HG02938 (cell line): ENCODE measurements at regions not wholly inside any gene's neighbourhood (a gene's known extent, or its start where the extent isn't known, plus 50 kb on each side); places are given as distances from the start of the nearest gene placed in this dataset.

Experiments used
- ATAC-seq: cut with Tn5 transposase; IDR thresholded peaks from one replicate; pipeline ENCODE4 v1.9.1; 2021; ENCODE audit warnings: mild to moderate bottlenecking, moderate library complexity; ENCODE audit not compliant: unreplicated experiment

DNA sequence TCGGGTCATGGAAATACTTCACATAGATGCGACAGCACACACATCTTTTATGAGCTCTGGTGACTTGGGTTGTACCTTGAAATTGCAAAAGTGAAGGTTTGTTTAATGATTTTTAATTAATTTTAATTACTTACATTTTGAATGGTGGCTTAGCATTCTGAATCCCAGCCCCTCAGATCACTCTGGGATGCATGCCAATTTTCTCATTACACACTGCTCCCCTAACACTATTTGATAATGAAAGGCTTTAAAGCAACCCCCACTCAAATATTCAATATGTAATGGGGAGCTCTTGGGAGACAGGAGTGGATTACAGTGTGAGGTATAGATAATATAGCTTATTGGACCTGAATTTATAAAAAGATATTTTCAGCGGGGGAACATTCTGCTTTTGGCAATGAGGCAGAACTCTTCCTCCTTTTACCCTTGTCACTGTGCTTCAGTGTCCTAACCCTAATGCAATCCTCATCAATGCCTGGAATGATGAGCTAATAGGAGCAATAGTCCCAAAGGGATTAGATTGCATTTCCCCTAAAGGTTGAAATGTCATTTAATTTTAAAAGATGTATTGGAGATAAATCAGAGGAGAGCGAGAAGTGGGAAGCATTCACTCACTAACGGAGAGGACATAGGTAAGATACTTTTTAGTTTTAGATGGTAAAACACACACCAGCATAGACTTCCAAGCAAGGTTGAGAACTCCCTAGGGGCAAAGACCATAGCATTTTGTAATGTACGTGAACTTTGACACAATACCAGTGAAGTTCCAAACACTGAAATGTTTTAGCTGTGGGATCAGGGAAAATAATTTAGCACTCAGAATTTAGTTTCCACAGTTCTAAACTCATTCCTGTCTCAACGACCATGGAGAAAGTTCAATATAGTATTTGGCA lies 384.1 kb upstream of the PLXNA2 start:
- no peak for ATAC-seq

DNA sequence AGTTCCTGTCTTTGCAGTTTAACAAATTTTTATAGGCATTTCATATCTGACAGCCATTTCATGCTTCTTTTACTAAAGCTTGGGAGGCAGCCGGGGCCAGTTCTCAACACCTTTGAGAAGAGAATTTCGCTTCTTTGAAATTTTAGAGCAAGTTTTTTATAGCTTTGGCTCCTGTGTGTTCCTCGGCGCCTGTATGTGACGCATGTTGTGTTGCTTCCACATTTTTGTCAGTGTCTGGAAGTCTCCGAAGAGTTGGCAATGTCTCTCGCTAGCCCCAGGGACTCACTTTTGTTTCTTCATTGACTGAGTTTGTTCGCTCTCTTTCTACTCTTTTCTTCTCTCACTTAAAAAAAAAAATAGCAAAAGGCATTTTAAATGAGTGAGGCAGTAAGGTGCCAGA lies 386.9 kb upstream of the PLXNA2 start:
- ATAC-seq = no peak

DNA sequence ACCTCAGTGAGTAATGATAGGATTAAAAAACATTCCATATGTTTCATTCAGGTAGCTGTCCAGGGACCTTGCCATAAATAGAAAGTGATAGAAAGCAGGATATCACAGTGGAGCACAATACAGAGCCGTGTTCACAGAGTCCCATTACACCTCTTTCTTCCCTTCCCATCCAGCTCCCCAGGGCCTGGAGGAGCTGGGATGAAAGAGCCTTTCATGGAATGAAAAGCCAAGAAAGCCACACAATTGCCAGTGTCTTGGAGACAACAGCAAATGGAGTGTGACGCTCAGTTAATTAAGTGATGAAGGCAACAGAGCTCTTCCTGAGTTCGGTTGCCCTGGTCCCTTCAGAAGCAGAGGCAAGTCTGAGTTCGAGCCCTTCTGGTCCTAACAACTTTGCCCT lies 387.3 kb upstream of the PLXNA2 start:
- ATAC-seq = no peak

DNA sequence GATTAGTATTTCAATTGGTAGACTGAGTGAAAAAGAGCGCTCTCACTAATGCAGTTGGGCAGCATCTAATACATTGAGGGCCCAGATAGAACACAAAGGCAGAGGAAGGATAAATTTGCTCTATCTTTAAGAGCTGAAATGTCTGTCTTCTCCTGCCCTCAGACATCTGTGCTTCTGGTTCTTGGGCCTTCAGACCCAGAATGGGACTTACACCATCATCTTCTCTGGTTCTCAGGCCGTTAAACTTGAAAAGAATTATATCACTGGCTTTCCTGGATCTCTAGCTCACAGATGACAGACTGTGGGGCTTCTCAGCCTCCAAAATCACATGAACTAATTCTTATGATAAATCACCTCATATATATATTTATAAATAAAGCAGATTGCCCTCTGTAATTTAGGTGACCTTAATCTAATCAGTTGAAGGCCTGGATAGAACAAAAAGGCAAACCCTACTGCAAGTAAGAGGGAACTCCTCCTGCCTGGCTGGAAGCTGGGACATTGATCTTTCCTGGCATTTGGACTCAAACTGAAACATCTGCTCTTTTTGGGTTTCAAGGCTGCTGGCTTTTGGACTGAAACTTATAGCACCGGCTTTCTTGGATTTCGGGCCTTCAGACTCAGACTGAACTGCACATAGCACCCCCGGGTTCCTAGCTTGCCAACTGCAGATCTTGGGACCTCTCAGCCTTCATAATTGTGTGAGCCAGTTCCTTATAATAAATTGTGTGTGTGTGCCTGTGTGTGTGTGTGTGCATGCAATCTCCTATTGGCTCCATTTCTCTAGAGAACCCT lies 390.4 kb upstream of the PLXNA2 start:
- ATAC-seq = no peak

DNA sequence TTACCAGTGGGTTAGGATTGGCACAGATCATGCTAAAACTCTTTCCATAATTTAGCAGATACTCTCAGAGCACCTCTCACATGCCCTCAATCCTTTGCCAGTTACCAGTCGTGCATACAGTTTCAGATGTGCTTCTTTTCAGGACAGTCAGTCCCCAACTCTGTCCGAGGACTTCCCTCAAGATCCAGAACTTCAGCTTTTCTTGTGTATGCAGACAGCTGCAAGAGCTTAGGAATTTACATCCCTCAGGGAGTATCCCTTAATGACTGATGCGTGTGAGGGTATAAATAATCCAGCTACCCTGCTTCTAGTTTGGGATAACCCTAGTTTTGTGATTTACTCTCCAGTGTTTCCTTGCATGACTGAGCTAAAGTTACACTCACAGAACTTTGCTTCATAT lies 393.0 kb upstream of the PLXNA2 start:
- ATAC-seq = no peak

DNA sequence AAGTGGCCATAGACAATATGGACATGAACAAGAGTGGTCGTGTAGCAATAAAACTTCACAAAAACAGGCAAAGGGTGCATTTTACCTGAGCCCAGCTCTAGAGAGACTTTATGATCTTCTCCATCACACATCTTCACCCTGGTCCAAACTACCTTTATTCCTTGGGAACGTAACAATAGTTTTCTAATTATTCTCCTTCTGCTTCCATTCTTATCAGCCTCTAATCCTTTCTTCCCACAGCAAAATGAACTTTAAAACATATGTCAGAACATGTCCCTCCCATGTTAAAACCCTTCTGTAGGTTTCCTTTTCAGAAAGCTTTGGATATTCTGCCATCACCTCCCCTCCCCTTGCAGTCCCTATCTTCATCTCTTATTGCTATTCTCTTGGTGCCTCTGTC lies 395.2 kb upstream of the PLXNA2 start:
- ATAC-seq = no peak

DNA sequence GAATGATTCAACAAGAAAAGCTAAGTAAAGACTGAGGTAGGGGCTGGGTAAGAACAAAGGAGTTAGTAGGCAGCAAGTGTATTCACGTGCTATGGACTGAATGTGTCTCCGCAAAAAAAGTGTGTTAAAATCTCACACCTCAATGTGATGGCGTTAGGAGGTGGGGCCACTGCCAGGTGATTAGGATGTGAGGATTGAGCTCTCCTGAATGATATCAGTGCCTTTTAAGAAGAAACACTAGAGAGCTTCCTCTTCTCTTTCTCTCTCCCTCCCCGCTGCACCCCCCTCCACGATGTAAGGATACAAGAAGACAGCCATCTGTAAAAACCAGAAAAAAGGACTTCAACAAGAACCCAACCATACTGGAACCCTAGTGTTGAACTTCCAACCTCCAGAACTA lies 396.1 kb upstream of the PLXNA2 start:
- no peak for ATAC-seq

DNA sequence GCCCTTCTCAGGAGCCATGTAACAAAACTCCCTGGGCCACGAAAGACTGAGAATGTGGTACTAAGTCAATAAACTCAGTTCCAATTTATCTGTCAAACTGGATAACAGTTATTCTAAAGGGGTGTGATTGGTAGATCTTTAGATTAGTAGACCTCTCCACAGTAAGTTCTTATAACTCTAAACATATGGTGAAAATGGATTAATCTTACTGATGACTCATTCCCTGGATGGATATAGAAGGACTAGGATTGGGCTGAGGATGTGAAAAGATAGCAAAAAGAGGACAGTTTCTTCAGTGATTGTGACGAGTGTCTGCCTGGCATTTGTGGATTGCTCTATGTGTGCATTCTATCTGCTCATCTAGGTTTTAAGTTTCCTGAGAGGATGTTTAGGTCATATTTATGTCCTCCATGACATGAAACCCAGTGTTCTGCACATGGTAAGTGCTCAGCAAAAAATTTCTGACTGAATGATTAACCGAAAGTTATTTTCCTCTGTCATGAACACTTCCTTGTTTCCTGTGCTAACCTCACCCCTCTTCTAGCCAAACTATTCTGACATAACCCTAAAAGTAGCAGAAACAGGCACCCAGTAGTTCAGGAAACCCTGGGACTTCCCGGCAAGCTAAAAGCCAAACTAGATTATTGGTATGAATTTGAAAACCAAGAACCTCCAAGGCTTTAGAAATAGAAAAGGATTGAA lies 397.5 kb upstream of the PLXNA2 start:
- ATAC-seq = no peak

DNA sequence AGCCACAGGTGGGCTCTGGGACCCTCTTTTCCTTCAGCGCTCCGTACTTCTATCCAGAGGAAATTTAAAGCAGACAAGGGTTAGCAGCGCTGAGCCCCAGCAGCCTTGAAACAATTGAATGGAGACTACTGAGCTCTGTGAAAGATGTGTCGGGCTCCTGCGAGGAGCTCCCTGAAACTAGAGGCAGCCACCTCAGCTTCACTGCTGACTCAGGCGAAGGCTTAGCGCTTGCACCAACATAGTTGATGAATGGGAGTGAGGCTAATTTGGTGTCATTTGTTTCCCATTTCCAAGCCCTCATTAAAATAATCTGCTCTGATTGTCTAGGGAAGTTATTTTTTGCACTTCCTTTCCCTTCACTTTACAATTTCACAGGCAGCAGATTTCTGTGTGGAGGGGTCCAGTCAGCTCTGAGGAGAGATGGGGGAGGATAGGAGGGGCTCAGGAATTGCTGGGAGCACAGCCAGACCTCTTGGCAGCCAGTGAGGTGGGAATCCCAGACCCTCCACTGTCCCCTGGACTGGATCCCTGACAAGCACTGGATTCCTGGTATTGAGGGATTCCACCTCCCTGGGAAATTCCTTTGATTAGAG lies 398.9 kb upstream of the PLXNA2 start:
- ATAC-seq = no peak

DNA sequence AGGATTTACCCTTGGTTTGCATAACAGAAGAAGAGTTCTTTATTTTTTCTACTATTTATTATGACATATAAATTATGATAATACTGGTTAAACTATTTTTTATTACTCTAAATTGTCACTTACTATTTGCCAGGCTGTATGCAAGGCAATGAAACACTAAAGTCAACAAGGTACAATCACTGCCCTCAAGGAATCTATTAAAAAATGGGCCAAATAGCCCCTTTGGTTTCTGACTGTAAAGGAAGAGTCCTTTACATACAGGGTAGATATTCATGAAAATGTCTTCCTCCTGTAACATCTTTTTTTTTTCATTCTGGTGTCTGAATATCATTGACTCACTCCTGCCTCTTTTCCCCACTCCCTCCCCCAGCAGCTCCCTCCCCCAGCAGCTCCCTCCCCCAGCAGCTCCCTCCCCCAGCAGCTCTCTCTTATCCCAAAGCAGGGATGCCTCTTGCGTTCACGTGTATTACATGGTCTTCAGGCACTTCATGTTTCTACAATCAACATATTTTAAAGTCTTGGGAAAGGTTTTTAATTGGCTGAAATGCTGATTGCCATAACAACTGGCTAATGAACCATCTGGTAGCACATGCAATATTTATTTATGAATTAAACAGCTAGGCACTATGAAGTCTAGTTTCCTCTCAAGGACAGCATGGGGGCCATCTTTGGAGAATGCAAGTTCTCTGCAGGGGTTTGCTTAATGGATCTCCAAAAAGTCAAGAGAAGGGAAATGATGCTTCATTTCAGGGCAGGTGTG lies 400.4 kb upstream of the PLXNA2 start:
- no peak for ATAC-seq

DNA sequence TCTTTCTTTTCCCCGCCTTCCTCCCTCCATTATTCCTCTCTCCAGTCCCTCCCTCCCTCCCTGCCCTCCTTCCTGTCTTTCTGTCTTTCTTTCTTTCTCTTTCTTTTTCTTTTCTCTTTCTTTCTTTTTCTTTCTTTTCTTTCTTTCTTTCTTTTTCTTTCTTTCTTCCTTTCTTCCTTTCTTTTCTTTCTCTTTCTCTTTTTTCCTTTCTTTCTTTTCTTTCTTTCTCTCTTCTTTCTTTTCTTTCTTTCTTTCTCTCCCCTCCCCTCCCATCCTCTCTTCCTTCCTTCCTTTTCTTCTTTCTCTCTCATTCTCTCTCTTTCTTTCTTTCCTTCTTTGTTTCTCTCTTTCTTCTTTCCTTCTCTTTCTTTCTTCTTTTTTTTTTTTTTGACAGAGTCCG lies 402.2 kb upstream of the PLXNA2 start:
- no peak for ATAC-seq

DNA sequence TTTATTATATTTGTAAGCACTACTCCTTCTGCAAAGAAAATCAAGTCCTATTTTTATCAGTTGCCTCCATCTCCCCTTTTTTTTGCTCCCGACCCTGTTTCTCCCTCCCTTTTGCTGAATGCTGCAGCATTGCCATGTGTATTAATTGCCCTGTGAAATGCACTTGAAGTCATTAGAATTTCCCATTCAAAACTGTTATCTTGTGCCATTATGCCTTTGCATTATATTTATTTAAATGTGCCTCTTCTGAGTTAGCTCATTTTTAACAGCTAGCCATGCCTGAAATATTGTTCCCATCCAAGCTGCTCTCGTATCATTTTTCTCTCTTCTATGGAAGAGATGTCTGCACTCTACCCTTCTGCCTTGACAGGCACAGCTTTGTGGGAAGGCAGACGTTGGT lies 404.0 kb upstream of the PLXNA2 start:
- no peak for ATAC-seq

DNA sequence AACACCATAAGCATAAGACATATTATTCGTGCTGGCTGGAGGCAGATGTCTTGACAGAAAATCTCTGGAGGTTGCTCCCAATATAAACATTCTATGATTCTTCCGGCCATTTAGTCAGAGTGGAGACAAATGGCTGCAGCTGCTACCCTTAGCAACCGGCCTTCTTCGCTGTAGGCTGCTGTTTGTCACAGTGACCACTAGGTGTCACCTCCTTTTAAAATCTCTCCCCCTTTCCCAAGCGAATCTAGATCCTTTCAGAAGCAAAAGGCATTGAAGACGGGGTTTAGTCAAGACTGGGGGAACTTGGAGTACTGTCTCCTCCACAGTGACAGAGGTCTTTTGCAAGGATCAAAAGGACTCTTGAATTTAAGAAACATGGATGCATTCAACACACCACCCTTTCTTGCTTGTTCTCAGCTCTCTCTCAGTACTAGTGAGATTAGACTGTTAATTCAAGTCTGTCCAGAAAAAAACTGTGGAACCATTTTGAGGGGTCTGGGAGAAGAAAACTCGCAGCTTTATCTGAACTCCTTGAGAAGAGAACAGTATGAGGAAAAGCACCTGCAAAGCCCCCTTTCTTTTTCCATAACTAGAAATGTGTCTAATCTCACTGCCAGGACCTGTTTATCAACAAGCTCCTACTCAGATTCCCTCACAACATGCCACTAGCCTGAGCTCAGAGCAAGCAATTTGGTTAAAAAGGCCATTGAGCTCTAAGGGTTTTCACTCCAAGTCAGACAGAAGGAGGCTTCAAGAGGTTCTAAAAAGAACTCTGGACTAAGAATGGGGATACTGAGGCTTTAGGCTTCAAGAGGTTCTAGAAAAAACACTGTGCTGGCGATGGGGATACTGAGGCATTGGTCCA lies 408.3 kb upstream of the PLXNA2 start:
- ATAC-seq = peak; percentile 86

DNA sequence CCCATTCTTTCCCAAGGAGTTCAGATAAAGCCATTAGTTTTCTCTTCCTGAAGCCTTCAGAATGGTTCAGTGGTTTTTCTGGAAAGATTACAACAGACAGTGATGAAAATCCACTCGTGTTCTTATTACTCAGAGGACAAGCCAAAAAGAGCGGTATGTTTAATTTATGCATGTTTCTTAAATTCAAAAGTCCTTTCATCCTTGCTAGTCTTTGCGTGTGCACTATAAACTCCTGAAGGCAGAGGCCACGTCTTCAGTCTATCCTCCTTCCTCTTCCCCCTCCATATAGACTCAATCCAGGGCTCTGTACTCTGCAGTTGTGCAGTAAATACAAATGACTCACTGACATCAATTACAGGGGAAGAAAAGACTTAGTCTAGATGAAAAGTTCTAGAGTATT lies 409.2 kb upstream of the PLXNA2 start:
- ATAC-seq = no peak

DNA sequence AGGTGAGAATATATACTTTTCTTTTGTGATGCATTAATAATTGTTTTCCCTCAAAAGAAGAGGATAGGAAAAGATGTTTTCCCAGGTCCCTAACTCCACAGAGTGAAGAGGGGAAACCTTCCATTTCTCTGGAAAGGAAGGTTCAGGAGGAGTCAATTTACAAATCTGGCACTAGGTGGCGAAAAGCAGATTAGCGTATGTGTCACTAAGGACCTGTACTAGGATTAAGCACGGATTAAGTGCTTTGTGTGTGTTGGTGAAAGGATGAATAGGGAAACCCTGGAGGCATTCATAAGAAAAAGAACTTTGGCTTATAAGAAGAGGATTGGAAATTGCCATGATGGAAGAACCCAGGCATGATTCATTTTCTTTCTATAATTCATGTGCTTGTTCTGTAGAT lies 410.1 kb upstream of the PLXNA2 start:
- ATAC-seq = no peak

DNA sequence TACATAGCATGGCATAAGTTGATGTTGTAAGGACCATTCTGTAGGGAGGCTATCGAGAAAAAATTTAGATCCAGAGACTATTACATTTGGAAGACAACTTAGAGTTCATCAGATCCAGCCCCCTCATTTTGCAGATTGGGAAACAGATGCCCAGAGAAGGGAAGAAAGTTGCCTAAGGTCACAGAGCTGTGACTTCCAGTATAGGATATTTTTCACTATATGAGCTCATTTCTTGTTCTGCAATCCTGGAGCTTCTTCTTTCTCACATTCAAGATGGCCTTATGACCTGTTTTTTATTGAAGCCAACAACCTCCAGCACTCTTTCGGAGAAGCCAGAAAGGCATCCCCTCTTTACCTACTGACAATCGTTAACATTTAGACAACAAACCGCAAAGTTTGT lies 421.8 kb upstream of the PLXNA2 start:
- ATAC-seq = no peak

DNA sequence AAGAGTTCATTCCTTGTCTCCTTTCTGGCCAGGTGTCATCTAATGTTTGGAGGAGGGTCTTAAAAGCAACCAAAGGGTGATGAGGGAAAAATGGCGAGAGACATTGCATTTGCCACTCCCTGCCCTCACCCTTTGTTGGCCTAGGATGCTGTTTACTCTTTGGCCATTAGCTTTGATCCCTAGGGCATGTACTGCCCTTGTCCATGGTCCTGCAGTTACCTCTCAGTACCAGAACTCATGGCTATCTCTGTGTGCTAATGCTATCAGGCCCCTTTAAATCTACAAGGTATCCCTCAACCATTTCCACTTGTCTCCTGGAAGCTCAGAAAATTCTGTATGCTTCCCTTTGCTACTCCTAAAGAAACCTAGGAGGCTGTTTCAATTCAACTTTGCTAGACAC lies 424.8 kb upstream of the PLXNA2 start:
- no peak for ATAC-seq

DNA sequence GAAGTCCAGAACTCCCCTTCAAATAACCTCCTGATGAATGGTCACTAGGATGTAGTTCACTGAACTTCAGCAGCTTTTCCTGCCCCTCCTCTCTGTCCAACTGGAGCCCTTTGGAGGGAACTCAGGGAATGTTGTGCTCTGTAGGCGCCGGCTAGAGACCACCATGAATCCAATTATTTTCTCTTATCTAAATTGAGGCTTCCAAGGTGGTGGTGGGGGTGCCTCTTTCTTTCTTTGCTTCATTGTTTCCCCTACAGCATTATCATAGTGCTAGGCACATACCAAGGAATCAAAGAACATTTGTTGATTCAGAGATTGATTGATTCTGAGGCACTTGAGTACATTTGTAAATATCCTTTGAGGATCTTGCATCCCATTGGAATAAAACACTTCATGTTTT lies 426.6 kb upstream of the PLXNA2 start:
- ATAC-seq = no peak

DNA sequence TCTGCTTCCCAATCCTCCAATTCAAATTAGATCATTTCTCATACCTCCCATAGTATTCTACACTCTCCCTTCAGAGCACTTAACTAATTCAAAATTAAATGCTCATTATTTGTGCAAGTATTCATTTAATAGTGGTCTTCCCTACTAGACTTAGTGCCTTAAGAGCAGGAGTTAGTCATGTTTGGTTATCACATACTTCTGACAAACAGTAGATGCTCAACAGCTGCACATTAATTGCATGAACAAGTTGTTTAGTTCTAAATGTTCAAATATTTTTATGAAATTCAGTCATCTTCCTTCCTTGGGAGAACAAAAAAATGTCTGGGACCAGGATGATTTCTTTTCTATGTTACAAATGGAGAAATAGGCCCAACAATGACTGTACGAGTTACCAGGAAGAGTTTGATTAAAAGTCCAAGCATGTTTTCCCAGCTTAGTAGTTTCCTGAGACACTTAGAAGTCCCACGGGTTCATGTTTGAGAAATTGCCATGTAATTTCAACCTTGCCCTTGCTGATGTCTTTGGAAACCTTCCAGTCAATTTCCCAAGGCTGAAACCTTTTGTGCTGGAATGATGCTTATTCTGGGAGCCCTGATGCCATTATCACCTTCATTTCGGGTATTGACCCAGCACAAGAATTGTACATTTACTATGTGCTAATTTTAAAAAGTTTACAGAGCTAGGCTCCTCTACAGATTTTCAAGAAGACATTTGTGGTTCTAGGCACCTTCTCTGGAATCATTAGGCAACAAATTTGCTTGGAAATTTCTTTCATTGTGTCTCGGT lies 437.9 kb upstream of the PLXNA2 start:
- ATAC-seq = no peak
